Ovary (tissue), 3 donors: ENCODE measurements at regions not wholly inside any gene's neighbourhood (a gene's known extent, or its start where the extent isn't known, plus 50 kb on each side); places are given as distances from the start of the nearest gene placed in this dataset.

ENCODE experiments used
- CTCF ChIP-seq, 3 donors: fragments of 450-650 bp in 2 of 3; fragments of 200-600 bp in 1 of 3; IDR thresholded peaks; one replicate each; pipeline versions ENCODE4 v1.5.1 to v1.8.0; 2016 to 2022; ENCODE audit warnings: antibody characterized with exemption in 3 of 3, mild to moderate bottlenecking in 1 of 3
- EP300 ChIP-seq: sonication (generic); formaldehyde crosslinking; IDR thresholded peaks from one replicate; pipeline ENCODE4 v1.6.1; 2017; ENCODE audit warnings: antibody characterized with exemption
- donor health status: DM: no; HTN: no; CAD: no.

- TF ChIP-seq CTCF (IDR thresholded peaks at IDR 0.05) (no peak), EP300 (no peak)
These were observed 295.4 kb downstream of the RRAGC start for GRCh38 chr1:38563942-38564735.
